PFSK-1 (cell line): ENCODE measurements at regions not wholly inside any gene's neighbourhood (a gene's known extent, or its start where the extent isn't known, plus 50 kb on each side); places are given as distances from the start of the nearest gene placed in this dataset.

Experiments used
- FOXP2 ChIP-seq: optimal IDR thresholded peaks from 2 replicates; pipeline ENCODE3; 2011; ENCODE audit warnings: borderline replicate concordance, control low read depth, inconsistent platforms; ENCODE audit not compliant: insufficient read depth; ENCODE audit errors: extremely low read length, extremely low read depth
- POLR2AphosphoS5 ChIP-seq: IDR thresholded peaks from 2 replicates; pipeline ENCODE4 v1.6.1; 2012; ENCODE audit warnings: low read depth, mild to moderate bottlenecking, control low read depth, low read length, moderate library complexity
- SIN3A ChIP-seq: IDR thresholded peaks from 2 replicates; pipeline ENCODE4 v1.6.1; 2012; ENCODE audit warnings: mild to moderate bottlenecking, low read length, moderate library complexity, borderline replicate concordance; ENCODE audit not compliant: insufficient read depth
- TAF1 ChIP-seq: IDR thresholded peaks from 2 replicates; pipeline ENCODE4 v1.6.1; 2012; ENCODE audit warnings: low read length, control low read depth, borderline replicate concordance; ENCODE audit not compliant: insufficient read depth
- TF ChIP-seq, protein P1 (sequence below), 2 experiments: IDR thresholded peaks; 2 replicates each; pipeline versions ENCODE4 v1.6.1 to v1.8.0; 2011 to 2012; ENCODE audit warnings: low read depth in 2 of 2, low read length in 2 of 2, control low read depth in 1 of 2, inconsistent platforms in 1 of 2, mild to moderate bottlenecking in 1 of 2, moderate library complexity in 1 of 2; ENCODE audit not compliant: insufficient read depth in 1 of 2

DNA sequence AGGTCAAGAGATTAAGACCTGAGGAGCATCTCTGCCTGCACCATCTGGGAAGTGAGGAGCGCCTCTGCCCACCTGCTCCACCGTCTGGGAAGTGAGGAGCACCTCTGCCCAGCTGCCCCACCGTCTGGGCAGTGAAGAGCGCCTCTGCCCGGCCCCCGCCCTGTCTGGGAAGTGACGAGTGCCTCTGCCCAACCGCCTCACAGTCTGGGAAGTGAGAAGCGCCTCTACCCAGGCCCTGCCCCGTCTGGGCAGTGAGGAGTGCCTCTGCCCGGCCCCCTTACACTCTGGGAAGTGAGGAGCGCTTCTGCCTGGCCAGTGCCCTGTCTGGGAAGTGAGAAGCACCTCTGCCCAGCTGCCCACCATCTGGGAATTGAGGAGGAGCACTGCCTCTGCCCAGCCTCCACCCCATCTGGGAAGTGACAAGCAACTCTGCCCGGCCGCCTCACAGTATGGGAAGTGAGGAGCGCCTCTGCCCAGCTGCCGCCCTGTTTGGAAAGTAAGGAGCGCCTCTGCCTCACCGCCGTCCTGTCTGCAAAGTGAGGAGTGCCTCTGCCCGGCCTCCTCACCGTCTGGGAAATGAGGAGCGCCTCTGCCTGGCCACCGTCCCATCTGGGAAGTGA is 270.4 kb upstream of the NRSN1 start:
- no peak for TF ChIP-seq POLR2AphosphoS5
- TF ChIP-seq TAF1 = no peak
- TF ChIP-seq SIN3A = no peak
- TF ChIP-seq, protein P1, sequence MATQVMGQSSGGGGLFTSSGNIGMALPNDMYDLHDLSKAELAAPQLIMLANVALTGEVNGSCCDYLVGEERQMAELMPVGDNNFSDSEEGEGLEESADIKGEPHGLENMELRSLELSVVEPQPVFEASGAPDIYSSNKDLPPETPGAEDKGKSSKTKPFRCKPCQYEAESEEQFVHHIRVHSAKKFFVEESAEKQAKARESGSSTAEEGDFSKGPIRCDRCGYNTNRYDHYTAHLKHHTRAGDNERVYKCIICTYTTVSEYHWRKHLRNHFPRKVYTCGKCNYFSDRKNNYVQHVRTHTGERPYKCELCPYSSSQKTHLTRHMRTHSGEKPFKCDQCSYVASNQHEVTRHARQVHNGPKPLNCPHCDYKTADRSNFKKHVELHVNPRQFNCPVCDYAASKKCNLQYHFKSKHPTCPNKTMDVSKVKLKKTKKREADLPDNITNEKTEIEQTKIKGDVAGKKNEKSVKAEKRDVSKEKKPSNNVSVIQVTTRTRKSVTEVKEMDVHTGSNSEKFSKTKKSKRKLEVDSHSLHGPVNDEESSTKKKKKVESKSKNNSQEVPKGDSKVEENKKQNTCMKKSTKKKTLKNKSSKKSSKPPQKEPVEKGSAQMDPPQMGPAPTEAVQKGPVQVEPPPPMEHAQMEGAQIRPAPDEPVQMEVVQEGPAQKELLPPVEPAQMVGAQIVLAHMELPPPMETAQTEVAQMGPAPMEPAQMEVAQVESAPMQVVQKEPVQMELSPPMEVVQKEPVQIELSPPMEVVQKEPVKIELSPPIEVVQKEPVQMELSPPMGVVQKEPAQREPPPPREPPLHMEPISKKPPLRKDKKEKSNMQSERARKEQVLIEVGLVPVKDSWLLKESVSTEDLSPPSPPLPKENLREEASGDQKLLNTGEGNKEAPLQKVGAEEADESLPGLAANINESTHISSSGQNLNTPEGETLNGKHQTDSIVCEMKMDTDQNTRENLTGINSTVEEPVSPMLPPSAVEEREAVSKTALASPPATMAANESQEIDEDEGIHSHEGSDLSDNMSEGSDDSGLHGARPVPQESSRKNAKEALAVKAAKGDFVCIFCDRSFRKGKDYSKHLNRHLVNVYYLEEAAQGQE (IDR thresholded peaks at IDR 0.05; ENCODE audit: insufficient read depth in 1 of 2, low read depth in 2 of 2, low read length in 2 of 2) = no peak
- no peak for TF ChIP-seq FOXP2
